ENCODE measurements at regions not wholly inside any gene's neighbourhood (a gene's known extent, or its start where the extent isn't known, plus 50 kb on each side); places are given as distances from the start of the nearest gene placed in this dataset.

DNA sequence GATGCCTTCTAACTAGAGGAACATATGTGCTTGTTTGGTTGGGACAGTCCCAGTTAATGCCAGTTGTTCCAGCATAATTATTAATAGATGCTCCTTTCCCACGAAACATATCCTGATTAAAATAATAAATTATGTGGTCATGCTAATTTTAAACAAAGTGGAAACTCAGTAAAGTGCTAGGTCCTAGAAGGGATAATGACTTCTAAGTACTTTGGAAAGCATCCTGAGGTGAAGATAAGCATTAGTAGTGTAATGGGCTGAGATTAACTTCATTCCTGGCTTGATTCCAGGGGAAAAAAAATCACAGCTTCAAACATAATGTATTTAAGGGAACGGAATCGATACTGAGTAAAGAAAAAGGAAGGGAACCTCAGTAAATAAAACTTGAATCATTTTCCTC, 213.7 kb upstream of the SNX2 start:
- peaks cover 0 to 6% (median 0%) of the 10 kb centered on the region in 4 donors for H3K4me1 ChIP-seq
- H3K4me3 ChIP-seq = no peak overlapping the region
- H3K9me3 ChIP-seq = no peaks in the 10 kb centered on the region
- no peak overlapping the region for H3K27ac ChIP-seq
- no peak for TF ChIP-seq CTCF (IDR thresholded peaks at IDR 0.05)
- TF ChIP-seq POLR2A (IDR thresholded peaks at IDR 0.05) = no peak
- TF ChIP-seq POLR2AphosphoS5 (IDR thresholded peaks at IDR 0.05) = no peak
- no peak for TF ChIP-seq EP300 (IDR thresholded peaks at IDR 0.05)
- no peaks in the 10 kb centered on the region for H3K36me3 ChIP-seq
- WGBS, 5 donors = 14 to 32% (median 20%) methylated on average over 3 of the region's 3 CpGs
- H3K27me3 ChIP-seq = no peaks in the 10 kb centered on the region
- no peak for DNase-seq
- intact Hi-C loops (cut with DNase I; ENCODE audit: low total_unique reads) = no loop called here

- no peak for DNase-seq
- Histone ChIP-seq H3K4me1 (peaks cover 0 to 6% (median 0%) of the 10 kb centered on the region in 4 donors), H3K27me3 (no peaks in the 10 kb centered on the region), H3K9me3 (no peaks in the 10 kb centered on the region), H3K4me3 (no peak overlapping the region), H3K27ac (no peak overlapping the region), H3K36me3 (no peaks in the 10 kb centered on the region)
- 71 to 80% (median 73%) methylated on average over 9 of the region's 9 CpGs for WGBS, 5 donors
- intact Hi-C loops (cut with DNase I; ENCODE audit: low total_unique reads) = no loop called here
- no peak for TF ChIP-seq EP300 (IDR thresholded peaks at IDR 0.05)
- no peak for TF ChIP-seq POLR2A (IDR thresholded peaks at IDR 0.05)
- TF ChIP-seq CTCF (IDR thresholded peaks at IDR 0.05) = no peak
- no peak for TF ChIP-seq POLR2AphosphoS5 (IDR thresholded peaks at IDR 0.05)
Measured at GRCh38 chr5:122565331-122565730, 209.5 kb upstream of the SNX2 start.

DNA sequence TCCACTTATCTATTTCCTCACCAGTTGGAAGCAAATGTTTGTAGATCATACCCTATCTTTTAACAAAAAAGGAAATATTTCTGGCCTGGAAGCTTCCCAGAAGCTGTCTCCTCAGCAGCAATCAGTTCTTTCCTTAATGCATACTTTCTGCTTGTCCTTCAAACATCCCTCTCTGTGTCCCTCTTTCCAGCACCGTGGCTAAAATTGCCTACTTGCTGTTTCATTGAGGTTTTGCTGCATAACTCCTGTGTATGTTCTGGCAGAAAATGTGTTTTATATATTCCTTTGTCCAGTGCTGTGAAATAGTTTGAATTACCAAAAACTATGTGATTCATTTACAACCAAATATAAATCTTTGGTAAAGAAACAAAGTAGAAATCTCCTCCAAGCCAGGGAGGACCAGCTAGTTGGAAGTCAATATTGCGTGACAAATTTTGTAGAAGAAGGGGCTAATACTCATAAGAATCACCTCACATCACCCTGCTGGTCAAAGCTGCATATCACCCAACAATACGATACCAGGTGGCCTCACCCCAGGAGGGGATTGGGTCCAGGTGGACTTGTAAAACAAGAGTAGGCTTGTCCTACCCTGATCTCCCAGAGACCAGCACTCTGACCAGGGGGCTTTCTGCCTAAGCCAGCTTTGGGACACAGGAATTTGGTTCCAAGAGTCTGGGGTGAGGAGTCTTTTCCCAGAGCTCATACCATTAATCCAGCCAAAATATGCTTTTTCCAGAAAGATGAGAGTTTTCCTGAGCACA, 198.4 kb upstream of the SNX2 start:
- H3K4me3 ChIP-seq = no peak overlapping the region
- peaks cover 0 to 3% (median 0%) of the 10 kb centered on the region in 3 donors for H3K27me3 ChIP-seq
- H3K36me3 ChIP-seq = no peaks in the 10 kb centered on the region
- no peak for TF ChIP-seq POLR2AphosphoS5 (IDR thresholded peaks at IDR 0.05)
- TF ChIP-seq POLR2A (IDR thresholded peaks at IDR 0.05) = no peak
- no peak for TF ChIP-seq EP300 (IDR thresholded peaks at IDR 0.05)
- DNase-seq = no peak
- WGBS, 5 donors = 67 to 84% (median 83%) methylated on average over 3 of the region's 3 CpGs
- intact Hi-C loops (cut with DNase I; ENCODE audit: low total_unique reads) = no loop called here
- H3K4me1 ChIP-seq = no peaks in the 10 kb centered on the region
- no peaks in the 10 kb centered on the region for H3K9me3 ChIP-seq
- H3K27ac ChIP-seq = no peak overlapping the region

DNA sequence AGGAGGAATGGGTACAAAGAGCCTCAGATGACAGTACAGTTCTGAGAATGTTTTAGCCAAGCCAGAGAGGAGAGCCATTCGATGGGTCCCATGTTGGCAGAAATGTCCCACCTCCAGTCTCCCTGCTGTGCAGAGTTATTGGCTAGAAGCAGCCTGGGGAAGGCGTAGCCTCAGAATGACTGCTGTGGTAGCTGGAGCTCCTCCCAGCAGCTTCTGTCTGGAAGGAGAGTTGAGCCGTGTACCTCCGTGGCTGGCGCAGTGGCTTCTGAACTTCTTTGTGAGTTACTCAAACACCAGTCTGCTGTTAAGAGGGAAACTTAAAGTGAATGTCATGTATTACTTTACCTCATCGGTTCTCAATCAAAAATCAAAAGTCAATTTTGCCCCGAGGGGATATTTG, 193.3 kb upstream of the SNX2 start:
- no peak for DNase-seq
- Histone ChIP-seq H3K27ac (no peak overlapping the region), H3K4me3 (no peak overlapping the region), H3K27me3 (peaks cover 0 to 12% (median 0%) of the 10 kb centered on the region in 3 donors), H3K4me1 (no peaks in the 10 kb centered on the region), H3K36me3 (no peaks in the 10 kb centered on the region), H3K9me3 (no peaks in the 10 kb centered on the region)
- WGBS, 5 donors = 46 to 77% (median 63%) methylated on average over 6 to 7 of the region's 7 CpGs
- intact Hi-C loops (cut with DNase I; ENCODE audit: low total_unique reads) = no loop called here
- no peak for TF ChIP-seq POLR2AphosphoS5 (IDR thresholded peaks at IDR 0.05)
- TF ChIP-seq EP300 (IDR thresholded peaks at IDR 0.05) = no peak

DNA sequence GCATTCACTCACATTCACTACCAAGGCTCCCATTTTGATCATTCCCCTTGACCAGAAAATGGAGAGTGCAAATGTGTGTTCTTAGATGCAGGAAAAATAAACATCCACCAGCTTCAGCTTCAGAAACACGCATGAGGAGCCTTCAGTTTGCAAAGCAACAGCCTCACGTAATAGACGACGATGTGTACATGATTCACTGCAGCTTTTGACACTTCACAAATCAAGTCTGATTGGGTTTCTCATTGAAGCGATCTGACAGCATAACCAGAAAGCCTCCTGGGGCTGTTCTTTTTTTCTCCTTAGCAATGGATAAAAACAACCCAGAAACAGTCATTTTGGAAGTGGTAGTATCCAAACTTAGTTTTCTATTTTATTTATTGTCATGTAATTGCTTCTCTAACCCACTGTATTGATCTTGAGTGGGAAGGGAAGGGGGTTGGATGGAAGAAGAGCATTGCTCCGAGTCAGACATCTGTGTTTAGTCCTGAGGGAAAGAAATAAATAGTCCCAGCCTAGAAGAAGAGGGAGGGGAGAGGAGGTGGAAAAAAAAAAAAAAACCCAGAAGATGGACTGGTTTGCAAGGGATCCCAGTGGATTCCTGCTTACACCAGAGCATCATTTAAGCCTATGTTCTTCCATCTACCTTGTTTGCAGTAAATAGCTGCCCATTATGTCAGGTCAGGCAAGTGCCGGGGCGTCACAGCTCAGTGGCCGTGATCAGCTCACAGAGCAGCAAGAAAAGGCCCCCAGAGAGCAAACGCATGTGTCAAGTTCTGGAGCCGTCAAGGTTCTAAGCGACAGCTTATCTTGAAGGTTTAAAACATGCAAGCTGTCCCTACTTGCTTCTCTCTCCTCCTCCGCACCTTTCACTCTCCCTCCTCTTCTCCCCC, 190.2 kb upstream of the SNX2 start:
- no peak for TF ChIP-seq EP300 (IDR thresholded peaks at IDR 0.05)
- no peak for TF ChIP-seq POLR2A (IDR thresholded peaks at IDR 0.05)
- TF ChIP-seq POLR2AphosphoS5 (IDR thresholded peaks at IDR 0.05) = no peak
- TF ChIP-seq CTCF (IDR thresholded peaks at IDR 0.05) = no peak
- H3K27me3 ChIP-seq = peaks cover 0 to 12% (median 0%) of the 10 kb centered on the region in 3 donors
- H3K27ac ChIP-seq = no peak overlapping the region
- H3K4me1 ChIP-seq = no peaks in the 10 kb centered on the region
- intact Hi-C loops (cut with DNase I; ENCODE audit: low total_unique reads) = no loop called here
- no peaks in the 10 kb centered on the region for H3K36me3 ChIP-seq
- H3K9me3 ChIP-seq = no peaks in the 10 kb centered on the region
- no peak for DNase-seq
- no peak overlapping the region for H3K4me3 ChIP-seq
- WGBS, 5 donors = 47 to 53% (median 52%) methylated on average over 13 of the region's 13 CpGs

Data from stomach (tissue), 8 donors.